IMR-90 (cell line): ENCODE measurements at regions not wholly inside any gene's neighbourhood (a gene's known extent, or its start where the extent isn't known, plus 50 kb on each side); places are given as distances from the start of the nearest gene placed in this dataset.

ENCODE experiments used
- ATAC-seq: fragments of 200-7000 bp; cut with Tn5 transposase; 2 replicates; pipeline ENCODE4 v1.9.1; 2020; ENCODE audit warnings: low read depth, mild to moderate bottlenecking, moderate library complexity
- BruUV-seq: library from RNA; stranded (reverse); fragments of 400-500 nt; replicated peaks from 2 replicates; lab custom pipeline; 2021; lab: Mats Ljungman, UMichigan
- CTCF ChIA-PET: fragments of 300-600 bp; formaldehyde crosslinking; extraction: SDS; loops from one replicate; lab custom pipeline; 2021; ENCODE audit warnings: antibody characterized with exemption; lab: Yijun Ruan, JAX
- POLR2A ChIA-PET: fragments of 300-600 bp; sonication (Branson Sonifier 250); formaldehyde crosslinking; loops from one replicate; lab custom pipeline; 2022; ENCODE audit warnings: antibody characterized with exemption; ENCODE audit not compliant: unreplicated experiment; lab: Charles Lee
- DNase-seq: peaks from one replicate; pipeline ENCODE4 v3.0.0; 2013
- H2AFZ ChIP-seq: replicated peaks from 2 replicates; pipeline ENCODE3; 2013; ENCODE audit warnings: low read length, mild to moderate bottlenecking; ENCODE audit not compliant: poor library complexity
- H2AK5ac ChIP-seq: 2 replicates; pipeline ENCODE4 v1.6.1; 2013; ENCODE audit warnings: low read depth, low read length, inconsistent platforms
- H2AK9ac ChIP-seq: replicated peaks from 2 replicates; pipeline ENCODE3; 2013; ENCODE audit warnings: mild to moderate bottlenecking, low read depth, low read length, moderate library complexity; ENCODE audit not compliant: poor library complexity
- H2BK120ac ChIP-seq: 2 replicates; pipeline ENCODE4 v1.6.1; 2013; ENCODE audit warnings: low read depth, low read length, inconsistent platforms
- H2BK15ac ChIP-seq: 3 replicates; pipeline ENCODE4 v1.6.1; 2013; ENCODE audit warnings: low read depth, low read length, inconsistent platforms
- H2BK20ac ChIP-seq: 2 replicates; pipeline ENCODE4 v1.6.1; 2013; ENCODE audit warnings: low read depth, mild to moderate bottlenecking, inconsistent platforms, low read length, moderate library complexity
- H2BK5ac ChIP-seq: 2 replicates; pipeline ENCODE4 v1.6.1; 2013; ENCODE audit warnings: mild to moderate bottlenecking, low read depth, low read length, inconsistent platforms; ENCODE audit not compliant: poor library complexity, severe bottlenecking
- H3K14ac ChIP-seq: replicated peaks from 2 replicates; pipeline ENCODE4 v1.6.1; 2013; ENCODE audit warnings: low read depth, low read length, inconsistent platforms
- H3K18ac ChIP-seq: 2 replicates; pipeline ENCODE4 v1.6.1; 2013; ENCODE audit warnings: low read depth, low read length, control low read depth
- H3K23ac ChIP-seq: 2 replicates; pipeline ENCODE4 v1.6.1; 2013; ENCODE audit warnings: low read depth, low read length, inconsistent platforms
- H3K27ac ChIP-seq: 2 replicates; pipeline ENCODE4 v1.5.1; 2013; ENCODE audit warnings: mild to moderate bottlenecking, control low read depth, low read length; ENCODE audit not compliant: insufficient read depth
- H3K27me3 ChIP-seq: 2 replicates; pipeline ENCODE4 v1.6.1; 2013; ENCODE audit warnings: low read length; ENCODE audit not compliant: control insufficient read depth, insufficient read depth
- H3K36me3 ChIP-seq: 2 replicates; pipeline ENCODE4 v1.6.1; 2013; ENCODE audit warnings: low read length, mixed read lengths; ENCODE audit not compliant: control insufficient read depth, insufficient read depth
- H3K4ac ChIP-seq: 2 replicates; pipeline ENCODE4 v1.6.1; 2013; ENCODE audit warnings: low read depth, low read length, inconsistent platforms
- H3K4me1 ChIP-seq: 2 replicates; pipeline ENCODE4 v1.6.1; 2013; ENCODE audit warnings: low read length, mixed read lengths; ENCODE audit not compliant: control insufficient read depth, insufficient read depth
- H3K4me2 ChIP-seq: 2 replicates; pipeline ENCODE4 v1.6.1; 2013; ENCODE audit warnings: low read depth, mild to moderate bottlenecking, control low read depth, low read length, moderate library complexity
- H3K4me3 ChIP-seq: 2 replicates; pipeline ENCODE4 v1.5.1; 2013; ENCODE audit warnings: low read depth, mild to moderate bottlenecking, control low read depth, low read length, moderate library complexity; ENCODE audit not compliant: insufficient read depth
- H3K56ac ChIP-seq: 2 replicates; pipeline ENCODE4 v1.6.1; 2013; ENCODE audit warnings: low read length, inconsistent platforms; ENCODE audit not compliant: insufficient read depth; ENCODE audit errors: extremely low read depth
- H3K79me1 ChIP-seq, 2 experiments: 2 replicates each; pipeline ENCODE4 v1.6.1; 2013; ENCODE audit warnings: low read length in 2 of 2, inconsistent platforms in 1 of 2, low read depth in 1 of 2
- H3K9ac ChIP-seq: 2 replicates; pipeline ENCODE4 v1.6.1; 2013; ENCODE audit warnings: low read depth, low read length, control low read depth
- H3K9me1 ChIP-seq: 2 replicates; pipeline ENCODE4 v1.6.1; 2013; ENCODE audit warnings: low read length, inconsistent platforms; ENCODE audit not compliant: insufficient read depth
- H3K9me3 ChIP-seq: 2 replicates; pipeline ENCODE4 v1.6.1; 2013; ENCODE audit warnings: low read length; ENCODE audit not compliant: control insufficient read depth, insufficient read depth
- H4K20me1 ChIP-seq: 2 replicates; pipeline ENCODE4 v1.6.1; 2013; ENCODE audit warnings: low read length, inconsistent platforms; ENCODE audit not compliant: insufficient read depth
- H4K5ac ChIP-seq: 2 replicates; pipeline ENCODE4 v1.6.1; 2013; ENCODE audit warnings: mild to moderate bottlenecking, low read depth, low read length, control low read depth
- H4K8ac ChIP-seq, 2 experiments: 2 replicates each; pipeline ENCODE4 v1.6.1; 2013; ENCODE audit warnings: low read depth in 2 of 2, low read length in 2 of 2, control low read depth in 1 of 2, inconsistent platforms in 1 of 2
- H4K91ac ChIP-seq: 2 replicates; pipeline ENCODE4 v1.6.1; 2013; ENCODE audit warnings: low read depth, low read length, inconsistent platforms; ENCODE audit not compliant: insufficient read depth
- BHLHE40 ChIP-seq: fragments of 150-350 bp; IDR thresholded peaks from 2 replicates; pipeline ENCODE4 v1.6.1; 2016; ENCODE audit warnings: mild to moderate bottlenecking, low read depth, low read length
- CEBPB ChIP-seq: IDR thresholded peaks from 2 replicates; pipeline ENCODE4 v1.6.1; 2012; ENCODE audit warnings: low read depth, low read length, improper control_type of control experiment
- CHD1 ChIP-seq: IDR thresholded peaks from 2 replicates; pipeline ENCODE4 v1.6.1; 2012; ENCODE audit warnings: low read depth, low read length, improper control_type of control experiment
- CTCF ChIP-seq: conservative IDR thresholded peaks from 2 replicates; pipeline ENCODE4 v1.5.1; 2012; ENCODE audit warnings: mild to moderate bottlenecking, low read depth, low read length, improper control_type of control experiment
- ELK1 ChIP-seq: fragments of 150-350 bp; IDR thresholded peaks from 2 replicates; pipeline ENCODE4 v1.6.1; 2016; ENCODE audit warnings: low read depth, mild to moderate bottlenecking, low read length, moderate library complexity, borderline replicate concordance
- FOS ChIP-seq: fragments of 150-350 bp; IDR thresholded peaks from 2 replicates; pipeline ENCODE4 v1.6.1; 2016; ENCODE audit warnings: low read depth, low read length
- MAFK ChIP-seq: IDR thresholded peaks from 2 replicates; pipeline ENCODE4 v1.6.1; 2012; ENCODE audit warnings: low read depth, low read length, improper control_type of control experiment
- MAZ ChIP-seq: IDR thresholded peaks from 2 replicates; pipeline ENCODE4 v1.6.1; 2012; ENCODE audit warnings: low read depth, mild to moderate bottlenecking, low read length, improper control_type of control experiment, moderate library complexity, borderline replicate concordance
- MXI1 ChIP-seq: IDR thresholded peaks from 2 replicates; pipeline ENCODE4 v1.6.1; 2012; ENCODE audit warnings: low read depth, mild to moderate bottlenecking, low read length, moderate library complexity, borderline replicate concordance
- NFE2L2 ChIP-seq: fragments of 150-350 bp; IDR thresholded peaks from 2 replicates; pipeline ENCODE4 v1.6.1; 2016; ENCODE audit warnings: low read depth, mild to moderate bottlenecking, low read length
- POLR2A ChIP-seq: IDR thresholded peaks from 2 replicates; pipeline ENCODE4 v1.6.1; 2012; ENCODE audit warnings: mild to moderate bottlenecking, low read depth, low read length
- RAD21 ChIP-seq: IDR thresholded peaks from 2 replicates; pipeline ENCODE4 v1.6.1; 2012; ENCODE audit warnings: low read length, improper control_type of control experiment
- RCOR1 ChIP-seq: IDR thresholded peaks from 2 replicates; pipeline ENCODE4 v1.6.1; 2012; ENCODE audit warnings: mild to moderate bottlenecking, low read length, improper control_type of control experiment; ENCODE audit not compliant: insufficient replicate concordance
- RFX5 ChIP-seq: IDR thresholded peaks from 2 replicates; pipeline ENCODE4 v1.8.0; 2012; ENCODE audit warnings: low read depth, mild to moderate bottlenecking, low read length, moderate library complexity
- SMC3 ChIP-seq: fragments of 150-350 bp; IDR thresholded peaks from 2 replicates; pipeline ENCODE4 v1.6.1; 2016; ENCODE audit warnings: low read depth, mild to moderate bottlenecking, antibody characterized with exemption, low read length, moderate library complexity
- USF2 ChIP-seq: fragments of 150-350 bp; IDR thresholded peaks from 2 replicates; pipeline ENCODE4 v1.6.1; 2017; ENCODE audit warnings: mild to moderate bottlenecking, antibody characterized with exemption, low read length, low read depth
- WGBS, 2 experiments: methylation state at CpG; one replicate each; pipeline versions ENCODE4 v1.1.5 to v1.1.7; 2013; ENCODE audit warnings: missing lambda C conversion rate in 2 of 2; ENCODE audit not compliant: insufficient read length in 1 of 2; ENCODE audit errors: extremely low coverage in 2 of 2; 5-methylcytosine and 5-hydroxymethylcytosine counted together
- dilution Hi-C: fragments of 300-500 bp; cut with HindIII; formaldehyde crosslinking; loops from one replicate; pipeline ENCODE4 v1.14.3; 2018; ENCODE audit warnings: low sequenced_read_pairs; ENCODE audit not compliant: unreplicated experiment
- in situ Hi-C: fragments of 300-500 bp; cut with MboI; formaldehyde crosslinking; loops from 3 replicates; pipeline ENCODE4 v1.14.3; 2019; ENCODE audit warnings: low sequenced_read_pairs, inconsistent platforms, mixed read lengths
- intact Hi-C: fragments of 100-400 bp; cut with micrococcal nuclease; formaldehyde crosslinking; loops from 2 replicates; pipeline ENCODE4 v1.10.0; 2022

- Histone ChIP-seq H2AK9ac (no peak overlapping the region), H3K23ac (no peak overlapping the region), H2BK120ac (no peak overlapping the region), H3K14ac (no peak overlapping the region), H2BK15ac (no peak overlapping the region), H2BK5ac (no peak overlapping the region), H4K8ac (no peak overlapping the region), H3K36me3 (no peaks in the 10 kb centered on the region), H2AFZ (no peak overlapping the region), H4K91ac (no peak overlapping the region), H2BK20ac (no peak overlapping the region), H3K4me3 (no peak overlapping the region), H3K4ac (no peak overlapping the region), H4K20me1 (no peaks in the 10 kb centered on the region), H3K4me1 (no peaks in the 10 kb centered on the region), H2AK5ac (no peak overlapping the region), H3K27ac (no peak overlapping the region), H3K9me1 (no peaks in the 10 kb centered on the region), H3K79me1 (no peaks in the 10 kb centered on the region), H3K56ac (no peak overlapping the region), H3K27me3 (no peaks in the 10 kb centered on the region), H4K5ac (no peak overlapping the region), H3K4me2 (no peak overlapping the region), H3K9ac (no peak overlapping the region), H3K9me3 (no peaks in the 10 kb centered on the region), H3K18ac (no peak overlapping the region)
- no peak for ATAC-seq
- DNase-seq, result no peak
- ChIA-PET POLR2A (no interaction called here), CTCF (interaction anchor here (1.1 kb wide), 1 partner anchor 20 kb away, joined by 3 read pairs; no protein-coding TSS in a partner anchor)
- dilution Hi-C loops, result no loop called here
- TF ChIP-seq POLR2A (no peak), FOS (no peak), RCOR1 (no peak), ELK1 (no peak), CEBPB (no peak), MAFK (no peak), SMC3 (no peak), MXI1 (no peak), BHLHE40 (no peak), USF2 (no peak), CHD1 (no peak), MAZ (no peak), NFE2L2 (no peak), RFX5 (no peak), RAD21 (no peak), CTCF (no peak)
- WGBS, 2 experiments, result no CpG with 5 or more reads among the region's 5 CpGs
- no TSS peak for BruUV-seq
- intact Hi-C loops, result no loop called here
- in situ Hi-C loops, result no loop called here
Observed at GRCh38 chr22:40122792-40123191, 54.9 kb upstream of the TNRC6B start.
